Trophoblast cell (in vitro differentiated cells and primary cell): ENCODE measurements at regions not wholly inside any gene's neighbourhood (a gene's known extent, or its start where the extent isn't known, plus 50 kb on each side); places are given as distances from the start of the nearest gene placed in this dataset.
A peak's percentile ranks its signal among the peaks of the same experiment; 100 is the strongest.

Source experiments
- DNase-seq, 2 donors: peaks; one replicate each; pipeline ENCODE4 v3.0.0-alpha.2; 2016
- H2AFZ ChIP-seq: 2 replicates; pipeline ENCODE4 v1.6.1; 2013; ENCODE audit warnings: low read length, moderate library complexity, mild to moderate bottlenecking; ENCODE audit not compliant: insufficient read depth, poor library complexity
- H2AK5ac ChIP-seq: 2 replicates; pipeline ENCODE4 v1.6.1; 2013; ENCODE audit warnings: mild to moderate bottlenecking, low read length
- H2BK120ac ChIP-seq: 2 replicates; pipeline ENCODE4 v1.6.1; 2013; ENCODE audit warnings: low read length, mild to moderate bottlenecking, moderate library complexity; ENCODE audit not compliant: insufficient read depth, poor library complexity
- H2BK12ac ChIP-seq: 2 replicates; pipeline ENCODE4 v1.6.1; 2013; ENCODE audit warnings: mild to moderate bottlenecking, low read length, moderate library complexity
- H2BK5ac ChIP-seq: 2 replicates; pipeline ENCODE4 v1.6.1; 2013; ENCODE audit warnings: low read length, low read depth, moderate library complexity, mild to moderate bottlenecking; ENCODE audit not compliant: poor library complexity
- H3K14ac ChIP-seq: 2 replicates; pipeline ENCODE4 v1.6.1; 2013; ENCODE audit warnings: mild to moderate bottlenecking, low read length
- H3K18ac ChIP-seq: 2 replicates; pipeline ENCODE4 v1.6.1; 2013; ENCODE audit warnings: mild to moderate bottlenecking, low read length
- H3K23ac ChIP-seq: 2 replicates; pipeline ENCODE4 v1.6.1; 2013; ENCODE audit warnings: low read length
- H3K27ac ChIP-seq: 2 replicates; pipeline ENCODE4 v1.5.1; 2013; ENCODE audit warnings: low read depth, mild to moderate bottlenecking, inconsistent platforms, low read length, moderate library complexity
- H3K27me3 ChIP-seq: 2 replicates; pipeline ENCODE4 v1.6.1; 2013; ENCODE audit warnings: inconsistent platforms, mild to moderate bottlenecking, low read length, moderate library complexity; ENCODE audit not compliant: insufficient read depth
- H3K36me3 ChIP-seq, 2 experiments: 1 replicate in 1 of 2; 2 replicates in 1 of 2; pipeline ENCODE4 v1.6.1; 2013; ENCODE audit warnings: low read length in 2 of 2, mild to moderate bottlenecking in 2 of 2, moderate library complexity in 1 of 2; ENCODE audit not compliant: insufficient read depth in 2 of 2, control insufficient read depth in 1 of 2
- H3K4ac ChIP-seq: 2 replicates; pipeline ENCODE4 v1.6.1; 2013; ENCODE audit warnings: low read depth, mild to moderate bottlenecking, low read length, moderate library complexity
- H3K4me1 ChIP-seq, 2 experiments: 1 replicate in 1 of 2; 2 replicates in 1 of 2; pipeline ENCODE4 v1.6.1; 2013; ENCODE audit warnings: low read length in 2 of 2, mild to moderate bottlenecking in 2 of 2, moderate library complexity in 1 of 2; ENCODE audit not compliant: insufficient read depth in 2 of 2, control insufficient read depth in 1 of 2
- H3K4me2 ChIP-seq: 2 replicates; pipeline ENCODE4 v1.6.1; 2013; ENCODE audit warnings: inconsistent platforms, mild to moderate bottlenecking, low read length, moderate library complexity
- H3K4me3 ChIP-seq: 2 replicates; pipeline ENCODE4 v1.5.1; 2013; ENCODE audit warnings: mild to moderate bottlenecking, low read depth, low read length, inconsistent platforms
- H3K79me1 ChIP-seq: one replicate; pipeline ENCODE4 v1.6.1; 2013; ENCODE audit warnings: low read length
- H3K79me2 ChIP-seq: 2 replicates; pipeline ENCODE4 v1.6.1; 2013; ENCODE audit warnings: low read length, mild to moderate bottlenecking; ENCODE audit not compliant: control insufficient read depth, insufficient read depth, poor library complexity
- H3K9ac ChIP-seq: 2 replicates; pipeline ENCODE4 v1.6.1; 2013; ENCODE audit warnings: mild to moderate bottlenecking, low read length
- H3K9me3 ChIP-seq: 2 replicates; pipeline ENCODE4 v1.6.1; 2013; ENCODE audit warnings: low read depth, mild to moderate bottlenecking, control low read depth, inconsistent platforms, low read length; ENCODE audit not compliant: insufficient read depth
- H4K12ac ChIP-seq: 2 replicates; pipeline ENCODE4 v1.6.1; 2013; ENCODE audit warnings: low read depth, mild to moderate bottlenecking, low read length, moderate library complexity
- H4K8ac ChIP-seq: 2 replicates; pipeline ENCODE4 v1.6.1; 2013; ENCODE audit warnings: low read depth, mild to moderate bottlenecking, low read length, moderate library complexity
- H4K91ac ChIP-seq: one replicate; pipeline ENCODE4 v1.6.1; 2013; ENCODE audit warnings: low read depth, mild to moderate bottlenecking, low read length, moderate library complexity
- WGBS: extraction: QIAGEN DNeasy Blood & Tissue Kit; methylation state at CpG from one replicate; pipeline ENCODE4 v1.1.7; 2013; ENCODE audit warnings: missing lambda C conversion rate; ENCODE audit not compliant: insufficient read length, insufficient coverage; ENCODE audit errors: extremely low coverage; 5-methylcytosine and 5-hydroxymethylcytosine counted together

GRCh38 chr5:116834796-116835515, 260.3 kb upstream of the SEMA6A start:
- no peak overlapping the region for H3K4me3 ChIP-seq
- no peak overlapping the region for H3K23ac ChIP-seq
- no peak overlapping the region for H3K4ac ChIP-seq
- no peak overlapping the region for H3K18ac ChIP-seq
- H3K4me1 ChIP-seq, result no peaks in the 10 kb centered on the region
- WGBS, result no CpG with 5 or more reads among the region's 2 CpGs
- no peak overlapping the region for H3K14ac ChIP-seq
- H3K27ac ChIP-seq, result no peak overlapping the region
- no peak overlapping the region for H3K4me2 ChIP-seq
- no peaks in the 10 kb centered on the region for H3K79me2 ChIP-seq
- no peak overlapping the region for H4K12ac ChIP-seq
- peak; percentile 28 to 85 for DNase-seq
- no peak overlapping the region for H2BK120ac ChIP-seq
- no peak overlapping the region for H2AK5ac ChIP-seq
- no peak overlapping the region for H2BK12ac ChIP-seq
- H2BK5ac ChIP-seq, result no peak overlapping the region
- H3K79me1 ChIP-seq, result no peaks in the 10 kb centered on the region
- no peak overlapping the region for H4K8ac ChIP-seq
- no peak overlapping the region for H4K91ac ChIP-seq
- no peaks in the 10 kb centered on the region for H3K27me3 ChIP-seq
- H3K9ac ChIP-seq, result no peak overlapping the region
- no peaks in the 10 kb centered on the region for H3K36me3 ChIP-seq
- no peaks in the 10 kb centered on the region for H3K9me3 ChIP-seq
- no peak overlapping the region for H2AFZ ChIP-seq

GRCh38 chr5:116830079-116830478, 255.5 kb upstream of the SEMA6A start:
- Histone ChIP-seq H3K4me2 (no peak overlapping the region), H4K91ac (no peak overlapping the region)
- WGBS, result no CpG with 5 or more reads among the region's 4 CpGs

GRCh38 chr5:116827078-116827477, 252.5 kb upstream of the SEMA6A start:
- Histone ChIP-seq H3K9me3 (no peaks in the 10 kb centered on the region), H3K4me1 (peaks cover 4 to 6% of the 10 kb centered on the region in 2 experiments)

More at GRCh38 chr5:116830079-116830478, 255.5 kb upstream of the SEMA6A start:
- no peaks in the 10 kb centered on the region for H3K9me3 ChIP-seq
- H3K4me1 ChIP-seq, result no peaks in the 10 kb centered on the region
- H3K4ac ChIP-seq, result no peak overlapping the region
- no peaks in the 10 kb centered on the region for H3K36me3 ChIP-seq
- no peak overlapping the region for H2BK12ac ChIP-seq
- no peak overlapping the region for H3K18ac ChIP-seq
- no peak overlapping the region for H3K27ac ChIP-seq
- no peak overlapping the region for H3K9ac ChIP-seq
- no peak overlapping the region for H2AK5ac ChIP-seq
- no peak overlapping the region for H4K12ac ChIP-seq
- H3K79me2 ChIP-seq, result no peaks in the 10 kb centered on the region
- H2BK120ac ChIP-seq, result no peak overlapping the region
- H2AFZ ChIP-seq, result no peak overlapping the region
- DNase-seq, result no peak
- no peak overlapping the region for H4K8ac ChIP-seq
- H3K79me1 ChIP-seq, result peaks cover 2% of the 10 kb centered on the region
- no peak overlapping the region for H3K14ac ChIP-seq
- no peaks in the 10 kb centered on the region for H3K27me3 ChIP-seq
- H2BK5ac ChIP-seq, result no peak overlapping the region
- no peak overlapping the region for H3K23ac ChIP-seq
- H3K4me3 ChIP-seq, result no peak overlapping the region

GRCh38 chr5:116825486-116825885, 250.9 kb upstream of the SEMA6A start:
- H4K12ac ChIP-seq, result no peak overlapping the region
- no peaks in the 10 kb centered on the region for H3K27me3 ChIP-seq
- H3K14ac ChIP-seq, result no peak overlapping the region
- H2BK12ac ChIP-seq, result peak overlapping the region; percentile 92
- no peak overlapping the region for H3K4me2 ChIP-seq
- peak overlapping the region; percentile 46 for H3K18ac ChIP-seq
- H3K79me1 ChIP-seq, result peaks cover 12% of the 10 kb centered on the region
- no peaks in the 10 kb centered on the region for H3K36me3 ChIP-seq
- DNase-seq, result peak; percentile 7 to 34
- peak overlapping the region; percentile 57 for H4K91ac ChIP-seq
- peaks cover 5 to 9% of the 10 kb centered on the region in 2 experiments for H3K4me1 ChIP-seq
- H3K4ac ChIP-seq, result no peak overlapping the region
- no peaks in the 10 kb centered on the region for H3K79me2 ChIP-seq
- no CpG with 5 or more reads among the region's 1 CpG for WGBS
- H3K9me3 ChIP-seq, result no peaks in the 10 kb centered on the region
- H2BK120ac ChIP-seq, result peak overlapping the region; percentile 83
- H3K23ac ChIP-seq, result no peak overlapping the region
- peak overlapping the region; percentile 79 for H2AK5ac ChIP-seq
- H3K27ac ChIP-seq, result peak overlapping the region; percentile 24
- no peak overlapping the region for H3K4me3 ChIP-seq
- H2AFZ ChIP-seq, result peak overlapping the region; percentile 25
- no peak overlapping the region for H4K8ac ChIP-seq
- peak overlapping the region; percentile 46 for H2BK5ac ChIP-seq
- H3K9ac ChIP-seq, result no peak overlapping the region

More at GRCh38 chr5:116827078-116827477, 252.5 kb upstream of the SEMA6A start:
- H4K8ac ChIP-seq, result no peak overlapping the region
- no peak overlapping the region for H2AK5ac ChIP-seq
- H3K27me3 ChIP-seq, result no peaks in the 10 kb centered on the region
- DNase-seq, result peak; percentile 88 to 95
- no peak overlapping the region for H3K23ac ChIP-seq
- no peak overlapping the region for H3K18ac ChIP-seq
- H3K36me3 ChIP-seq, result no peaks in the 10 kb centered on the region
- no peak overlapping the region for H3K27ac ChIP-seq
- no peak overlapping the region for H2BK5ac ChIP-seq
- no peaks in the 10 kb centered on the region for H3K79me2 ChIP-seq
- H3K9ac ChIP-seq, result no peak overlapping the region
- no peak overlapping the region for H3K4ac ChIP-seq
- no peak overlapping the region for H2BK12ac ChIP-seq
- no peak overlapping the region for H3K14ac ChIP-seq
- peaks cover 6% of the 10 kb centered on the region for H3K79me1 ChIP-seq
- no peak overlapping the region for H3K4me3 ChIP-seq
- H4K91ac ChIP-seq, result no peak overlapping the region
- no peak overlapping the region for H2AFZ ChIP-seq
- H4K12ac ChIP-seq, result no peak overlapping the region
- H3K4me2 ChIP-seq, result no peak overlapping the region
- no peak overlapping the region for H2BK120ac ChIP-seq
